ENCODE measurements at regions not wholly inside any gene's neighbourhood (a gene's known extent, or its start where the extent isn't known, plus 50 kb on each side); places are given as distances from the start of the nearest gene placed in this dataset.

GRCh38 chr3:70386043-70386442, 73.6 kb upstream of the MDFIC2 start:
- Histone ChIP-seq H3K4me3 (ENCODE audit: low read depth, low read length, poor library complexity, severe bottlenecking) (no peak overlapping the region), H3K9me3 (ENCODE audit: low read depth, low read length, poor library complexity, severe bottlenecking) (no peaks in the 10 kb centered on the region), H3K4me1 (ENCODE audit: insufficient read depth, low read length, poor library complexity, severe bottlenecking) (no peaks in the 10 kb centered on the region), H3K27me3 (replicated peaks; ENCODE audit: insufficient read depth, low read depth, low read length, poor library complexity) (no peaks in the 10 kb centered on the region), H3K36me3 (ENCODE audit: insufficient read depth, low read length, poor library complexity, severe bottlenecking) (no peaks in the 10 kb centered on the region), H3K27ac (ENCODE audit: low read depth, low read length, poor library complexity, severe bottlenecking) (no peak overlapping the region)
- BruUV-seq (replicated peaks): no TSS peak
- TF ChIP-seq EZH2 (IDR thresholded peaks at IDR 0.05; ENCODE audit: borderline replicate concordance, low read depth, low read length, poor library complexity, severe bottlenecking): no peak
- TF ChIP-seq CTCF (conservative IDR thresholded peaks at IDR 0.05; ENCODE audit: low read depth, low read length): no peak
- ChIA-PET POLR2A (ENCODE audit: low non-redundant PET) (no interaction called here), CTCF (no interaction called here)
- DNase-seq (ENCODE audit: low spot score): no peak
- intact Hi-C loops (cut with micrococcal nuclease; ENCODE audit: unreplicated experiment): no loop called here

- CTCF ChIA-PET: no interaction called here
Observed at GRCh38 chr3:70383360-70383831, 71.0 kb upstream of the MDFIC2 start.

GRCh38 chr3:70374179-70374578, 61.7 kb upstream of the MDFIC2 start:
- TF ChIP-seq EZH2 (IDR thresholded peaks at IDR 0.05; ENCODE audit: borderline replicate concordance, low read depth, low read length, poor library complexity, severe bottlenecking) (no peak), CTCF (conservative IDR thresholded peaks at IDR 0.05; ENCODE audit: low read depth, low read length) (no peak)
- no peaks in the 10 kb centered on the region for H3K4me1 ChIP-seq (ENCODE audit: insufficient read depth, low read length, poor library complexity, severe bottlenecking)
- no peak overlapping the region for H3K27ac ChIP-seq (ENCODE audit: low read depth, low read length, poor library complexity, severe bottlenecking)
- H3K36me3 ChIP-seq (ENCODE audit: insufficient read depth, low read length, poor library complexity, severe bottlenecking): no peaks in the 10 kb centered on the region
- no peaks in the 10 kb centered on the region for H3K9me3 ChIP-seq (ENCODE audit: low read depth, low read length, poor library complexity, severe bottlenecking)
- ChIA-PET POLR2A (ENCODE audit: low non-redundant PET) (no interaction called here), CTCF (no interaction called here)
- BruUV-seq (replicated peaks): no TSS peak
- intact Hi-C loops (cut with micrococcal nuclease; ENCODE audit: unreplicated experiment): no loop called here
- no peak for DNase-seq (ENCODE audit: low spot score)
- H3K27me3 ChIP-seq (replicated peaks; ENCODE audit: insufficient read depth, low read depth, low read length, poor library complexity): no peaks in the 10 kb centered on the region
- no peak overlapping the region for H3K4me3 ChIP-seq (ENCODE audit: low read depth, low read length, poor library complexity, severe bottlenecking)

More at GRCh38 chr3:70383360-70383831, 71.0 kb upstream of the MDFIC2 start:
- H3K27ac ChIP-seq (ENCODE audit: low read depth, low read length, poor library complexity, severe bottlenecking): no peak overlapping the region
- no peaks in the 10 kb centered on the region for H3K27me3 ChIP-seq (replicated peaks; ENCODE audit: insufficient read depth, low read depth, low read length, poor library complexity)
- intact Hi-C loops (cut with micrococcal nuclease; ENCODE audit: unreplicated experiment): no loop called here
- no peaks in the 10 kb centered on the region for H3K9me3 ChIP-seq (ENCODE audit: low read depth, low read length, poor library complexity, severe bottlenecking)
- no TSS peak for BruUV-seq (replicated peaks)
- H3K36me3 ChIP-seq (ENCODE audit: insufficient read depth, low read length, poor library complexity, severe bottlenecking): no peaks in the 10 kb centered on the region
- TF ChIP-seq EZH2 (IDR thresholded peaks at IDR 0.05; ENCODE audit: borderline replicate concordance, low read depth, low read length, poor library complexity, severe bottlenecking) (no peak), CTCF (conservative IDR thresholded peaks at IDR 0.05; ENCODE audit: low read depth, low read length) (no peak)
- POLR2A ChIA-PET (ENCODE audit: low non-redundant PET): no interaction called here
- DNase-seq (ENCODE audit: low spot score): no peak
- H3K4me3 ChIP-seq (ENCODE audit: low read depth, low read length, poor library complexity, severe bottlenecking): no peak overlapping the region
- H3K4me1 ChIP-seq (ENCODE audit: insufficient read depth, low read length, poor library complexity, severe bottlenecking): no peaks in the 10 kb centered on the region
